OCI-LY7 (cell line): ENCODE measurements at regions not wholly inside any gene's neighbourhood (a gene's known extent, or its start where the extent isn't known, plus 50 kb on each side); places are given as distances from the start of the nearest gene placed in this dataset.

ENCODE experiments used
- CTCF ChIP-seq: fragments of 200-600 bp; sonication (generic); conservative IDR thresholded peaks from 2 replicates; pipeline ENCODE4 v1.5.1; 2014; ENCODE audit warnings: mild to moderate bottlenecking, antibody characterized with exemption, low read length, moderate library complexity, mixed read lengths
- EZH2phosphoT487 ChIP-seq: fragments of 200-600 bp; sonication (generic); IDR thresholded peaks from 2 replicates; pipeline ENCODE4 v1.6.1; 2018; ENCODE audit warnings: low read depth, borderline replicate concordance, mild to moderate bottlenecking, mixed run types, antibody characterized with exemption, low read length, moderate library complexity, mixed read lengths

GRCh38 chr16:86293906-86294305 is 216.4 kb upstream of the FOXF1 start:
- TF ChIP-seq EZH2phosphoT487 (no peak), CTCF (no peak)
